H9 (cell line): ENCODE measurements at regions not wholly inside any gene's neighbourhood (a gene's known extent, or its start where the extent isn't known, plus 50 kb on each side); places are given as distances from the start of the nearest gene placed in this dataset.

Experiments
- DNase-seq: peaks from one replicate; pipeline ENCODE4 v3.0.0-alpha.2; 2017
- H2AFZ ChIP-seq: one replicate; pipeline ENCODE4 v1.6.1; 2013; ENCODE audit warnings: mild to moderate bottlenecking, low read length, control low read depth, moderate library complexity
- H2AK5ac ChIP-seq: 2 replicates; pipeline ENCODE4 v1.6.1; 2013; ENCODE audit warnings: low read length, control low read depth, mixed read lengths; ENCODE audit not compliant: insufficient read length
- H2BK120ac ChIP-seq: one replicate; pipeline ENCODE4 v1.6.1; 2013; ENCODE audit warnings: low read depth, mild to moderate bottlenecking, low read length, control low read depth, inconsistent platforms; ENCODE audit not compliant: poor library complexity, severe bottlenecking
- H2BK12ac ChIP-seq: 2 replicates; pipeline ENCODE4 v1.6.1; 2013; ENCODE audit warnings: low read length, control low read depth, mixed read lengths, low read depth; ENCODE audit not compliant: insufficient read length
- H2BK15ac ChIP-seq: 2 replicates; pipeline ENCODE4 v1.6.1; 2013; ENCODE audit warnings: low read depth, low read length, control low read depth
- H2BK20ac ChIP-seq: one replicate; pipeline ENCODE4 v1.6.1; 2013; ENCODE audit warnings: low read depth, mild to moderate bottlenecking, low read length, control low read depth, inconsistent platforms; ENCODE audit not compliant: poor library complexity, severe bottlenecking
- H2BK5ac ChIP-seq: 2 replicates; pipeline ENCODE4 v1.6.1; 2013; ENCODE audit warnings: low read length, control low read depth, mixed read lengths; ENCODE audit not compliant: insufficient read length
- H3K14ac ChIP-seq: 2 replicates; pipeline ENCODE4 v1.6.1; 2013; ENCODE audit warnings: low read length, control low read depth; ENCODE audit not compliant: insufficient read depth
- H3K18ac ChIP-seq: 2 replicates; pipeline ENCODE4 v1.6.1; 2013; ENCODE audit warnings: low read depth, mild to moderate bottlenecking, mixed read lengths, low read length, control low read depth; ENCODE audit not compliant: insufficient read length
- H3K23ac ChIP-seq: 2 replicates; pipeline ENCODE4 v1.6.1; 2013; ENCODE audit warnings: low read length, control low read depth, mixed read lengths, low read depth; ENCODE audit not compliant: insufficient read length
- H3K23me2 ChIP-seq: 2 replicates; pipeline ENCODE4 v1.6.1; 2013; ENCODE audit warnings: low read depth, mild to moderate bottlenecking, mixed read lengths, low read length, control low read depth; ENCODE audit not compliant: insufficient read length, poor library complexity, severe bottlenecking
- H3K27ac ChIP-seq: 2 replicates; pipeline ENCODE4 v1.5.1; 2013; ENCODE audit warnings: low read length, control low read depth, mixed read lengths, low read depth; ENCODE audit not compliant: insufficient read length
- H3K27me3 ChIP-seq: 2 replicates; pipeline ENCODE4 v1.6.1; 2013; ENCODE audit warnings: low read length, control low read depth, inconsistent platforms; ENCODE audit not compliant: insufficient read depth
- H3K4ac ChIP-seq: 2 replicates; pipeline ENCODE4 v1.6.1; 2013; ENCODE audit warnings: low read depth, mild to moderate bottlenecking, control low read depth, inconsistent platforms, low read length, moderate library complexity
- H3K4me1 ChIP-seq: 2 replicates; pipeline ENCODE4 v1.6.1; 2013; ENCODE audit warnings: low read length, control low read depth, inconsistent platforms; ENCODE audit not compliant: insufficient read depth
- H3K4me2 ChIP-seq: 2 replicates; pipeline ENCODE4 v1.6.1; 2013; ENCODE audit warnings: low read length, control low read depth, mixed read lengths; ENCODE audit not compliant: insufficient read length, insufficient read depth
- H3K56ac ChIP-seq: 2 replicates; pipeline ENCODE4 v1.6.1; 2013; ENCODE audit warnings: low read depth, mild to moderate bottlenecking, mixed read lengths, low read length, control low read depth; ENCODE audit not compliant: insufficient read length
- H3K79me1 ChIP-seq: 2 replicates; pipeline ENCODE4 v1.6.1; 2013; ENCODE audit warnings: low read depth, mild to moderate bottlenecking, moderate library complexity, low read length, control low read depth, inconsistent platforms; ENCODE audit not compliant: insufficient read depth, poor library complexity, severe bottlenecking
- H3K79me2 ChIP-seq: 2 replicates; pipeline ENCODE4 v1.6.1; 2013; ENCODE audit warnings: low read length, control low read depth, inconsistent platforms; ENCODE audit not compliant: insufficient read depth
- H3K9ac ChIP-seq: 2 replicates; pipeline ENCODE4 v1.6.1; 2013; ENCODE audit warnings: low read length, control low read depth, mixed read lengths; ENCODE audit not compliant: insufficient read length; ENCODE audit errors: extremely low read depth
- H3K9me3 ChIP-seq: one replicate; pipeline ENCODE4 v1.6.1; 2013; ENCODE audit warnings: low read depth, low read length, inconsistent platforms; ENCODE audit not compliant: control insufficient read depth
- H3T11ph ChIP-seq: one replicate; pipeline ENCODE4 v1.6.1; 2013; ENCODE audit warnings: mild to moderate bottlenecking, low read length, control low read depth, inconsistent platforms
- H4K20me1 ChIP-seq: one replicate; pipeline ENCODE4 v1.6.1; 2013; ENCODE audit not compliant: control insufficient read depth, insufficient read length, insufficient read depth
- H4K5ac ChIP-seq: 2 replicates; pipeline ENCODE4 v1.6.1; 2013; ENCODE audit warnings: low read depth, mild to moderate bottlenecking, mixed read lengths, low read length, control low read depth; ENCODE audit not compliant: insufficient read length
- H4K8ac ChIP-seq: replicated peaks from 2 replicates; pipeline ENCODE4 v1.6.1; 2013; ENCODE audit warnings: low read length, control low read depth, mixed read lengths, low read depth; ENCODE audit not compliant: insufficient read length
- H4K91ac ChIP-seq: 2 replicates; pipeline ENCODE4 v1.6.1; 2013; ENCODE audit warnings: low read depth, mild to moderate bottlenecking, moderate library complexity, mixed read lengths, low read length, control low read depth; ENCODE audit not compliant: insufficient read length
- H3K27ac Mint-ChIP-seq, 3 experiments: 2 replicates in 2 of 3; 3 replicates in 1 of 3; pipeline ENCODE4 v1.8.0; 2020 to 2021; ENCODE audit warnings: mixed read lengths in 3 of 3, mild to moderate bottlenecking in 1 of 3, moderate library complexity in 1 of 3
- H3K27me3 Mint-ChIP-seq: 2 replicates; pipeline ENCODE4 v1.8.0; 2021; ENCODE audit warnings: low read depth, mild to moderate bottlenecking, moderate library complexity, mixed read lengths
- H3K36me3 Mint-ChIP-seq, 3 experiments: 2 replicates in 2 of 3; 3 replicates in 1 of 3; pipeline ENCODE4 v1.8.0; 2020 to 2021; ENCODE audit warnings: low read depth in 3 of 3, mixed read lengths in 3 of 3; ENCODE audit not compliant: insufficient read depth in 1 of 3
- H3K4me1 Mint-ChIP-seq, 2 experiments: 2 replicates each; pipeline ENCODE4 v1.8.0; 2020; ENCODE audit warnings: mixed read lengths in 2 of 2
- H3K4me3 Mint-ChIP-seq, 2 experiments: 2 replicates in 1 of 2; 3 replicates in 1 of 2; pipeline ENCODE4 v1.8.0; 2020 to 2021; ENCODE audit warnings: mild to moderate bottlenecking in 2 of 2, mixed read lengths in 2 of 2, moderate library complexity in 1 of 2
- H3K9me3 Mint-ChIP-seq, 2 experiments: 2 replicates in 1 of 2; 3 replicates in 1 of 2; pipeline ENCODE4 v1.8.0; 2020; ENCODE audit warnings: mild to moderate bottlenecking in 2 of 2, mixed read lengths in 2 of 2, moderate library complexity in 1 of 2
- CTCF ChIP-seq: fragments of 200-600 bp; sonication (generic); conservative IDR thresholded peaks from 3 replicates; pipeline ENCODE4 v1.8.0; 2021; ENCODE audit warnings: antibody characterized with exemption, mild to moderate bottlenecking
- WGBS: extraction: QIAGEN DNeasy Blood & Tissue Kit; methylation state at CpG from one replicate; pipeline ENCODE4 v1.1.7; 2013; ENCODE audit warnings: missing lambda C conversion rate, low lambda C conversion rate, mixed read lengths; ENCODE audit not compliant: insufficient read length; ENCODE audit errors: extremely low coverage; 5-methylcytosine and 5-hydroxymethylcytosine counted together

- Histone ChIP-seq H2BK120ac (no peak overlapping the region), H3K27ac (no peak overlapping the region), H3K4me1 (no peaks in the 10 kb centered on the region), H4K5ac (no peak overlapping the region), H2BK5ac (no peak overlapping the region), H3K23ac (no peak overlapping the region), H3K27me3 (no peaks in the 10 kb centered on the region), H3K9ac (no peak overlapping the region), H3K23me2 (no peaks in the 10 kb centered on the region), H3K14ac (no peak overlapping the region), H3K4ac (no peak overlapping the region), H4K20me1 (no peaks in the 10 kb centered on the region), H3K4me2 (no peak overlapping the region), H2AFZ (no peak overlapping the region), H3K56ac (no peak overlapping the region), H2AK5ac (no peak overlapping the region), H3T11ph (no peak overlapping the region), H2BK15ac (no peak overlapping the region), H3K18ac (no peak overlapping the region), H2BK20ac (no peak overlapping the region), H2BK12ac (no peak overlapping the region), H4K8ac (no peak overlapping the region), H4K91ac (no peak overlapping the region), H3K9me3 (no peaks in the 10 kb centered on the region), H3K79me1 (no peaks in the 10 kb centered on the region), H3K79me2 (no peaks in the 10 kb centered on the region)
- Mint-ChIP-seq H3K36me3 (no peaks in the 10 kb centered on the region), H3K9me3 (no peaks in the 10 kb centered on the region), H3K27me3 (no peaks in the 10 kb centered on the region), H3K4me1 (0 out of 4 replicates have a peak, but pooled peaks cover 0 to 2% of the 10 kb centered on the region in 2 experiments), H3K27ac (no peak overlapping the region), H3K4me3 (no peak overlapping the region)
- DNase-seq, result no peak
- TF ChIP-seq CTCF, result no peak
- WGBS, result no CpG with 5 or more reads among the region's 4 CpGs
These were observed 468.1 kb downstream of the PMP22 start for GRCh38 chr17:14797021-14797420.
